ENCODE measurements at regions not wholly inside any gene's neighbourhood (a gene's known extent, or its start where the extent isn't known, plus 50 kb on each side); places are given as distances from the start of the nearest gene placed in this dataset.

DNA sequence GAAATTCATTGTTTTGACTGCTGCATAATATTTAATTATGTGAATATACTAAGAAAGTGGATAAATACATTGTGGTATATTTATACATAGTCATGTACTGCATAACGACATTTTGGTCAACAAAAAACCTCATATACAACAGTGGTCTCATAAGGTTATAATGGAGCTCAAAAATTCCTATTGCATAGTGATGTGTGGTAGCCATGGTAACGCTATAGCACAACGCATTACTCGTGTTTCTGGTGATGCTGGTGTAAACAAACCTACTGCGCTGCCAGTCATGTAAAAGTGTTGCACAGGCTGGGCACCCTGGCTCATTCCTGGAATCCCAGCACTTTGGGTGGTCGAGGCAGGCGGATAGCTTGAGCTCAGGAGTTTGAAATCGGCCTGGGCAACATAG is 52.6 kb upstream of the NHLH2 start:
- no peak for DNase-seq (ENCODE audit: low spot score in 2 of 2)
- no peaks in the 10 kb centered on the region for H3K4me1 Mint-ChIP-seq
- peaks cover 54% of the 10 kb centered on the region for H3K27me3 Mint-ChIP-seq
- no peaks in the 10 kb centered on the region for H3K9me3 Mint-ChIP-seq
- no peak overlapping the region for H3K4me3 Mint-ChIP-seq
- no peaks in the 10 kb centered on the region for H3K36me3 Mint-ChIP-seq (ENCODE audit: insufficient read depth)
- no peak overlapping the region for H3K27ac Mint-ChIP-seq (ENCODE audit: low read depth)
- no peak for ATAC-seq (replicated peaks; ENCODE audit: extremely low read depth, poor library complexity, severe bottlenecking)

DNA sequence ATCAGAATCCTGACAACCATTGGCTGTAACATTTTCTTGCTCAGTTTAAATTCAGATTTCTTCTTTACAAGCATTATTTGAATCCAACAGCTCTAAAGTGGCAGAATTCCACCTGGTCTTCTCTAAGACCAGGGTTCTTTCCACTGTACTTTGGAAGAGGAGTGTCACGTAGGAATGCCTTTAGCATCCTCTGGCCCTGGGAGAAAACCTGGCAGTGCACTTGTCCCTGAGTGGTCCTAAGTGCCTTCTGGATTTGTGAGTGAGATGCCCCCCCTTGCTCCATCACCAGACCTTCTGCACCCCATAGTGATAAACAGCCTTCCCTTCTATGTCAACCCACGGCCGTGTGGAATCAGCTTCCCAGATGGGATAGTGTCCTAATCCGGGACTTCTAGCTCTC is 57.1 kb upstream of the NHLH2 start:
- no peak for ATAC-seq (replicated peaks; ENCODE audit: extremely low read depth, poor library complexity, severe bottlenecking)
- Mint-ChIP-seq H3K27ac (ENCODE audit: low read depth) (no peak overlapping the region), H3K9me3 (no peaks in the 10 kb centered on the region), H3K4me1 (no peaks in the 10 kb centered on the region), H3K4me3 (no peak overlapping the region), H3K27me3 (peaks cover 45% of the 10 kb centered on the region), H3K36me3 (ENCODE audit: insufficient read depth) (no peaks in the 10 kb centered on the region)
- no peak for DNase-seq (ENCODE audit: low spot score in 2 of 2)

DNA sequence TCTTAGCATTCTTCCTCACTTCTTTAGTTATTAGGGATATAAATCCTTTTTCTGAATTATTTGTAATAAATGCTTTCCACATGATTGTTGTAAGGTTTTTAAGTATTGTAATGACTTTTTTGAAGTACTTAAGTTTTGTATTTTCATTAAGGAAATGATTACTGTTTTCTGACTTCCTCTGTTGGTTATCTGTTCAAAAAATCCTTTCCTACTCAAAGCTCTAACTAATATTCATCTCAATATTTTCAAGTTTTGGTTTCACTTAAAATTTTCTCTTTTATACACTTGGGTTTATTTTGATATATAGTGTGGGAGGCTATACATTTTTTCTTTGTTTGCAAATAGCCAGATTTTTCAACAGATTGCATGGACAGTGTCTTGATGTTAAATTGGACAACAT is 59.9 kb upstream of the NHLH2 start:
- H3K27me3 Mint-ChIP-seq, result peaks cover 60% of the 10 kb centered on the region
- DNase-seq (ENCODE audit: low spot score in 2 of 2), result no peak
- no peak for ATAC-seq (replicated peaks; ENCODE audit: extremely low read depth, poor library complexity, severe bottlenecking)
- no peaks in the 10 kb centered on the region for H3K36me3 Mint-ChIP-seq (ENCODE audit: insufficient read depth)
- H3K27ac Mint-ChIP-seq (ENCODE audit: low read depth), result no peak overlapping the region
- H3K9me3 Mint-ChIP-seq, result no peaks in the 10 kb centered on the region
- no peaks in the 10 kb centered on the region for H3K4me1 Mint-ChIP-seq
- H3K4me3 Mint-ChIP-seq, result no peak overlapping the region

DNA sequence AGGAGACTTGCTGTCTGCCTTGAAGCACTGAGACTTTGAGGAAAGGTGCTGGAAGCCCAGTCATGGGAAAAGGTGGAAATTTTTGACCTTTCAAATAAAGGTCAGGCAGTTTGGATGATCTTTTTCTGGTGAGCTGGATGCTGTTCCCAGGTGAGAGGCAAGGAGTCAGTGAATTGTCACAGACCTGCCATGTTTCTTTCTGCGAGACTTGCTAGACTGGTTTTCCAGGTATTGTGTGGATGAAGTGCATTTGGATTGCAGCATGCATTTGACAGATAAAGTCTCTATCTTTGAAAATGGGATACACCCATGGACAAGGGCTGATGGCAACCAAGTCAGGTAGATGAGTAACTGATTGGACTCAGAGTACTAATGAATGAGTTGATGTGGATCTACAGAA is 65.7 kb upstream of the NHLH2 start:
- Mint-ChIP-seq H3K27ac (ENCODE audit: low read depth) (no peak overlapping the region), H3K4me1 (no peaks in the 10 kb centered on the region), H3K9me3 (no peaks in the 10 kb centered on the region), H3K27me3 (peaks cover 72% of the 10 kb centered on the region), H3K4me3 (no peak overlapping the region), H3K36me3 (ENCODE audit: insufficient read depth) (no peaks in the 10 kb centered on the region)
- no peak for ATAC-seq (replicated peaks; ENCODE audit: extremely low read depth, poor library complexity, severe bottlenecking)
- no peak for DNase-seq (ENCODE audit: low spot score in 2 of 2)

DNA sequence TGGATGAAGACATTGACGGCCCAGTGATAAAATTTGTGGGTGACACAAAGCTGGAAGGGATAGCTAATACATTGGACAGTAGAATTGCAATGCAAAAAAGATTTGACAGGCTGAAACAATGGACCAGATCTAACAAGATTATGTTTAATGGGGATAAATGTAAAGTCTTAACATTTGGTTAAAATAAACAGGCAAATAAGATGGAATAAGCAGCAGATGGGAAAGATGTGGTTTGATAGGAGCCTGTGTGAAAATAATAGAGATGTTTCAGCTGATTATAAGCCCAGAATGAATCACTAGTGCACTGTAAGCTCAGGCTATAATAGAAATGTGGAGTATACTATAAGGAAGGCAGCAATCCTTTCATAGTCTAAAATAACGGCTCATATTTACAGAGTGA is 66.2 kb upstream of the NHLH2 start:
- Mint-ChIP-seq H3K27me3 (peaks cover 69% of the 10 kb centered on the region), H3K4me1 (no peaks in the 10 kb centered on the region), H3K4me3 (no peak overlapping the region), H3K9me3 (no peaks in the 10 kb centered on the region), H3K27ac (ENCODE audit: low read depth) (no peak overlapping the region), H3K36me3 (ENCODE audit: insufficient read depth) (no peaks in the 10 kb centered on the region)
- DNase-seq (ENCODE audit: low spot score in 2 of 2) (no peak), ATAC-seq (replicated peaks; ENCODE audit: extremely low read depth, poor library complexity, severe bottlenecking) (no peak)

DNA sequence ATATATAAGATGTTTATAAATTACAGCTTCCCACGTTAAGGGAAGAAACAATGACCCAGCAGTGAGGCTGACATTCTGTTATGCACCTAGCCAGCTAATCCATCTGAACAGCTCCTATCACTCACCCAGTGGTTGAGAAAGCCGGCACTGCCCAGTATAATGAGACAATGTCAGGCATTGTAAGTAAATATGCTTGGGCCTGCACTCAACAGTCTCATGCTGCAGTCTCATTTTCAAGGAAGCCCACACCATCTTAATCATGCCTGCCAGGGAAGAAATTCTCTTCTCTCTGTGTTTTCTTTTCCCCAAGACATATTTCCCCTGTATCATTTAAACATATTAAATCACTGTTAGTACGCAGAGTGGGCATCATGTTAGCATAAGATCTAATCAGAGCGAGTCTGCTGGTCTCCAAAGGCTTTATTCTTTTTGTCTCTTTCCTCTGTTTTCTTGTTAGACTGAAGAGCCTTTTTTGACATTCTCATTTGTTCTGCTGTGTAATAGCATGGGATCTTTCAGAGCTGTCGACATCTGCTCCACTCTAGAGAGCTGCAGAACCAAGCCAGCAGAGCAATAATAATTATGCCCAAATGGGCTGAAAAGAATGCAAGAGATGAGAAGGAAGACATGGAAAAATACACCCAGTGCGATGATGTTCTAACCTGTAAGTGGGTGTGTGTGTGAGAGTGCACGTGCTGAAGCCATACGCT is 67.6 kb upstream of the SLC22A15 start:
- peaks cover 80% of the 10 kb centered on the region for H3K27me3 Mint-ChIP-seq
- H3K36me3 Mint-ChIP-seq (ENCODE audit: insufficient read depth), result no peaks in the 10 kb centered on the region
- DNase-seq (ENCODE audit: low spot score in 2 of 2), result no peak
- no peak overlapping the region for H3K4me3 Mint-ChIP-seq
- ATAC-seq (replicated peaks; ENCODE audit: extremely low read depth, poor library complexity, severe bottlenecking), result no peak
- H3K9me3 Mint-ChIP-seq, result no peaks in the 10 kb centered on the region
- H3K4me1 Mint-ChIP-seq, result no peaks in the 10 kb centered on the region
- no peak overlapping the region for H3K27ac Mint-ChIP-seq (ENCODE audit: low read depth)

DNA sequence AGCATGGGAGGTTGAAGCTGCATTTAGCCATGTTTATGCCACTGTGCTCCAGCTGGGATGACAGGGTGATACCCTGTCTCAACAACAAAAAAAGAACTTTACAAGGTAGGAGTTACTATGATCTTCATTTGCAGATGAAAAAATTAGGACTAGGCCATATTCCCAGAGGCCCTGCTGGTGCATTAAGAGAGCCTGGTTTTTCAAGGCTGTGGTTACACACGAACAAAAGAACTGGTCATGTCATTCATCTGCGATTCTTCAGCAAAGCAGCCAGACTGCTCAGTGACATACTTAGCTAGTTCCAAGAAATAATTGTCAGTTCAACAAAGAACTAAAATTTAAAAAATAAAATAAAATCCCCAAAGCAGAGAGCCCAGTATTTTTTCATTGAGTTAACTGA is 66.1 kb upstream of the SLC22A15 start:
- Mint-ChIP-seq H3K27ac (ENCODE audit: low read depth) (no peak overlapping the region), H3K4me3 (no peak overlapping the region), H3K4me1 (no peaks in the 10 kb centered on the region), H3K9me3 (no peaks in the 10 kb centered on the region), H3K27me3 (peaks cover 68% of the 10 kb centered on the region), H3K36me3 (ENCODE audit: insufficient read depth) (no peaks in the 10 kb centered on the region)
- no peak for ATAC-seq (replicated peaks; ENCODE audit: extremely low read depth, poor library complexity, severe bottlenecking)
- no peak for DNase-seq (ENCODE audit: low spot score in 2 of 2)

DNA sequence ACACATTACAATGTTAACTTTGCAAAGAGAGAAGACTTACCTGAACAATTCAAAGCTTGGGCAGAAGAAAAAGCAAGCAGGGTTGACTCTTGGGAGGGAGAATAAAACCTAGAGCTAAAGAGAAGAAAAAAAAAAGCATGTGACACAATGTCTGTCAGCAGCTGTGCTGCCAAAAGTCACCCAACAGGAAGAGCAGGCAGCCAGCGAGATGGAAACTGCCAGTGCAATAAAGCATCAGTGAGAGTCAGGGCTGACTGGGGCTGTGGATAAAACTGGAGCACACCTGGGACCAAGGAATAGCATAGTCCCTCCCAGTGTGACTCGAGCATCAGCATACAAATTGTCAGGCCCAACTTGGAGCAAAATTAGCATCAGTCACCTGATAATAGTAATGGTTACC is 65.0 kb upstream of the SLC22A15 start:
- no peaks in the 10 kb centered on the region for H3K9me3 Mint-ChIP-seq
- H3K27me3 Mint-ChIP-seq, result peaks cover 58% of the 10 kb centered on the region
- ATAC-seq (replicated peaks; ENCODE audit: extremely low read depth, poor library complexity, severe bottlenecking) (no peak), DNase-seq (ENCODE audit: low spot score in 2 of 2) (no peak)
- H3K27ac Mint-ChIP-seq (ENCODE audit: low read depth), result no peak overlapping the region
- no peaks in the 10 kb centered on the region for H3K36me3 Mint-ChIP-seq (ENCODE audit: insufficient read depth)
- no peak overlapping the region for H3K4me3 Mint-ChIP-seq
- no peaks in the 10 kb centered on the region for H3K4me1 Mint-ChIP-seq

DNA sequence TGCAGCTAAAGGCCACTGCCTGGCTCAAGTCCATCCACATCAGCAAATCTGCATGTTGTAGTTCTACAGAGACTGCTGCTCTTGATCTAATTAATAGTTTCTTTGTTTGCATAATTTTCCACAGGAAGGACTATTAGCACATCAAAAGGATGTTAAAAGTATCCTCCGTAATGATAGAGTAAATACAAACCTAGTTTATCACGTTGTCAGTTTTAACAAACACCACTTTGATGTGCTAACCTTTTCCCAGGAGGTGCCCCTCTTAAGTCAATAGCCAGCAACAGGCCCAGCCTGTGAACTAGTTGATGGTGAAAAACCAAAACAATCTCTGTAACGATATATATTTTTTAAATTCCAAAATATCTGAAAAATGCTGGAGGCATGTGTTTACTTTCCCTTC is 64.2 kb upstream of the SLC22A15 start:
- Mint-ChIP-seq H3K4me1 (no peaks in the 10 kb centered on the region), H3K27me3 (peaks cover 49% of the 10 kb centered on the region), H3K9me3 (no peaks in the 10 kb centered on the region), H3K4me3 (no peak overlapping the region), H3K36me3 (ENCODE audit: insufficient read depth) (no peaks in the 10 kb centered on the region), H3K27ac (ENCODE audit: low read depth) (no peak overlapping the region)
- no peak for DNase-seq (ENCODE audit: low spot score in 2 of 2)
- no peak for ATAC-seq (replicated peaks; ENCODE audit: extremely low read depth, poor library complexity, severe bottlenecking)

DNA sequence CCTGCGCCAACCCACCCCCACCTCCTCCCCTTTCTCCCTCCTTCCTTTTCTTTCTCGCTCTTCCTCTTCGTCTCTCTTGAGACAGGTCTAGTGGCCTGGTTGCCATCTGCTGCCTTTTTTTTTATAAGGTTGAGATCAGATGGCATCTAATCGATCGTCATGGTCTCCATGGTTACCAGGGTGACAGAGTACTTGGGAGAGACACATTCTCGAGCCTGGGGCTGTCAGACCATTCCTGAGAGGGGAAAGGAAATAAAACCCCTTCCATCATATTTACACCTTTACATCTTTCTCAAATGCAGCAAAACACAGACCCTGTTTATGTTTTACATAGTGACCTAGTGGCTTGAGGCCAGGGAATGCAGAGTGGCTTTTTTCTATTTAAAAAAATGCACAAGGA is 53.5 kb upstream of the SLC22A15 start:
- no peaks in the 10 kb centered on the region for H3K4me1 Mint-ChIP-seq
- no peak for ATAC-seq (replicated peaks; ENCODE audit: extremely low read depth, poor library complexity, severe bottlenecking)
- no peaks in the 10 kb centered on the region for H3K9me3 Mint-ChIP-seq
- no peak for DNase-seq (ENCODE audit: low spot score in 2 of 2)
- peaks cover 2% of the 10 kb centered on the region for H3K36me3 Mint-ChIP-seq (ENCODE audit: insufficient read depth)
- no peak overlapping the region for H3K27ac Mint-ChIP-seq (ENCODE audit: low read depth)
- peaks cover 21% of the 10 kb centered on the region for H3K27me3 Mint-ChIP-seq
- no peak overlapping the region for H3K4me3 Mint-ChIP-seq

DNA sequence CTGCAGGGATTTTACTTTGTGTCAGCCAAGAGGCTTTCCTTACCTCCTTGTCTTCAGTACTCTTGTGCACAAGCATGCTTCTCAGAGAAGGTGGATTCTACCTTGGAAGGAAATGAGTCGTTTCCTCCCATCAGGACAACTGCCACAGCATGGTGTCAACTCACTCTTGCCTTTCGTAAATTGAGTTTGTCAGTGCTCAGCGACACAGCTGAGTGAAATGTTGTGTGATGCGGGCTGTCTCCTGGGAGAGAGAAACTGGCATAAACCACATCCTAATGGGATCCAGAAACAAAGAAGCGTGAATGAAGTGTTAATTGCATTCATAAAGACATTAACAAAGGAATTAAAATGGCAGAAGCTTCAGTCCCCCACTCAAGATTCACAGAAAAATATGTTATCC is 51.5 kb upstream of the SLC22A15 start:
- no peak for ATAC-seq (replicated peaks; ENCODE audit: extremely low read depth, poor library complexity, severe bottlenecking)
- H3K4me1 Mint-ChIP-seq, result no peaks in the 10 kb centered on the region
- H3K36me3 Mint-ChIP-seq (ENCODE audit: insufficient read depth), result peaks cover 2% of the 10 kb centered on the region
- peaks cover 21% of the 10 kb centered on the region for H3K27me3 Mint-ChIP-seq
- H3K4me3 Mint-ChIP-seq, result no peak overlapping the region
- H3K27ac Mint-ChIP-seq (ENCODE audit: low read depth), result no peak overlapping the region
- no peaks in the 10 kb centered on the region for H3K9me3 Mint-ChIP-seq
- DNase-seq (ENCODE audit: low spot score in 2 of 2), result no peak

DNA sequence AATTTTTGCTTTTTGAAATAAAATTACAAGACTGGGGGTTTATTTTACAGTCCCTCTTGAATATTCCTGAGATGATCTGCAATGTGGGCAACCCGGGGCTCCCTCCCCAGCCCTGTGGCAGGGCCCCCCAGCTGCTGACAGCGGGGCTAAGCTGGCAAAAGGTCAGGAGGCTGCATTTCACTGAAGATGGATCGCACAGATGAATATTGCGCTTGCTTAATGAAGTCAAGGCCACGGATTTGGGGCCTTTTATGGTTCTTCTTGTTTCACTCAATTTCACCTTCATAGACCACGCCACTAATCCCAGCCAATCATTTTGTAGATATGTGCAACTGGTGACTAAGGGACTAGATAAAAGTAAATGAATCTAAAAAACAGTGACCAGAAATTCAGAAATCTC is 50.8 kb upstream of the SLC22A15 start:
- H3K27me3 Mint-ChIP-seq, result peaks cover 21% of the 10 kb centered on the region
- H3K36me3 Mint-ChIP-seq (ENCODE audit: insufficient read depth), result peaks cover 2% of the 10 kb centered on the region
- no peak overlapping the region for H3K27ac Mint-ChIP-seq (ENCODE audit: low read depth)
- DNase-seq (ENCODE audit: low spot score in 2 of 2), result no peak
- H3K4me1 Mint-ChIP-seq, result no peaks in the 10 kb centered on the region
- ATAC-seq (replicated peaks; ENCODE audit: extremely low read depth, poor library complexity, severe bottlenecking), result no peak
- H3K4me3 Mint-ChIP-seq, result no peak overlapping the region
- no peaks in the 10 kb centered on the region for H3K9me3 Mint-ChIP-seq
